Activated naive CD4-positive, alpha-beta T cell treated with anti-CD3 and anti-CD28 coated beads, Interleukin-2, amount 10 ng/mL, durations not matched to agents 7 days and 5 days (primary cell): ENCODE measurements at regions not wholly inside any gene's neighbourhood (a gene's known extent, or its start where the extent isn't known, plus 50 kb on each side); places are given as distances from the start of the nearest gene placed in this dataset.

Experiments used
- CTCF ChIA-PET: fragments of 350-600 bp; sonication (Branson Sonifier 250); formaldehyde crosslinking; loops from one replicate; lab custom pipeline; 2021; ENCODE audit warnings: antibody characterized with exemption; lab: Charles Lee
- DNase-seq: peaks from one replicate; pipeline ENCODE4 v3.0.0-alpha.2; 2020
- H3K27ac Mint-ChIP-seq: one replicate; pipeline ENCODE4 v1.8.0; 2021; ENCODE audit warnings: mild to moderate bottlenecking, moderate library complexity, mixed read lengths
- H3K27me3 Mint-ChIP-seq: one replicate; pipeline ENCODE4 v1.8.0; 2021; ENCODE audit warnings: mild to moderate bottlenecking, mixed read lengths
- H3K36me3 Mint-ChIP-seq: one replicate; pipeline ENCODE4 v1.8.0; 2021; ENCODE audit warnings: mixed read lengths
- H3K4me1 Mint-ChIP-seq: one replicate; pipeline ENCODE4 v1.8.0; 2021; ENCODE audit warnings: mixed read lengths
- H3K4me3 Mint-ChIP-seq: one replicate; pipeline ENCODE4 v1.8.0; 2021; ENCODE audit warnings: mild to moderate bottlenecking, moderate library complexity, mixed read lengths
- H3K9me3 Mint-ChIP-seq: one replicate; pipeline ENCODE4 v1.8.0; 2021; ENCODE audit warnings: mixed read lengths

DNA sequence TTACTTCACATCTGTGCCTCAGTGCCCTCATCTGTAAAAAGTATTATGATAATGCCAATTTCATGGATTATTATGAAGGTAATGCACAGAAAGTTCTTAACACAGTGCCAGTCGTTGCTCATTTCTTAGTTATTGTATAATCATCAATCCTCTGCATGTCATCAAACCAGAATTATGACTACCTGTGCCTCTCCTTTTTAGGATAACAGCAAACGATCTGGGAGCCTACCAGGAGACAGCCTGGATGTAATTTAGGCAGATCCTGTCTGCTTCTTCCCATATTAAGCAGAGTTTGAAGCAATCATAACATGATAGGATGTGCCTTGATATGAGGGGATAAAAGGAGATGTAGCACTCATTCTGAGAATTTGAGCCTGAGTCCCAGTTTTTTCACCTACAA lies 177.4 kb upstream of the DPT start:
- Mint-ChIP-seq H3K4me1 (no peaks in the 10 kb centered on the region), H3K27ac (no peak overlapping the region), H3K9me3 (no peaks in the 10 kb centered on the region), H3K27me3 (peaks cover 5% of the 10 kb centered on the region), H3K4me3 (no peak overlapping the region), H3K36me3 (no peaks in the 10 kb centered on the region)
- no peak for DNase-seq
- CTCF ChIA-PET = no interaction called here

GRCh38 chr1:168907053-168907452 lies 178.0 kb upstream of the DPT start:
- Mint-ChIP-seq H3K9me3 (no peaks in the 10 kb centered on the region), H3K27me3 (peaks cover 5% of the 10 kb centered on the region), H3K4me3 (no peak overlapping the region), H3K36me3 (no peaks in the 10 kb centered on the region), H3K4me1 (no peaks in the 10 kb centered on the region), H3K27ac (no peak overlapping the region)
- DNase-seq = no peak
- CTCF ChIA-PET = no interaction called here

DNA sequence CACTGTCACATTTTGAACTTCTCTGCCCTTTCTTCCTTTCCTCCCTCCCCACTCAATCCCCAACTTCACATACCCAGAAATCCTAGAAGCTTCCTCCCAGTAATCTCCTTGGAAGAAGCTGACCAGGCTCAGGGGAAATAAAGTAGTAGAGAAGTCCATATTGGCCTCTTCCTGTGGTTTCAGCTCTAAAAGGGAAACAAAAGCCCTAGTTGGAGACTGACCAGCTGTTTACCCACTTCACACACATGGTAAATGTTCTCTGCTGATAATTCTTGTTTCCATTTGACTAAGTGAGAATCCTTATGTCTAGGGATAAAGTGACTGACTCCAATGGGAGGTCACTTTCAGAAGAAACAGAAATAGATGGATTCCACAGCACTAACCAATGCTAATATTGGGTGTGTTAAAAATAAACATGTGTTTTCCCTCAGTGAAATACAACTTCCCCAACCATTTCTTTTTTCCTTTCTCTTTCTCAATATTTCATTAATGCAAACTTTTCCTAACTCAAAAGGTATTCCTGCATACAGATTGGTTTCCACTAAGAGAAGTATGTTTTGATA lies 178.9 kb upstream of the DPT start:
- Mint-ChIP-seq H3K27ac (no peak overlapping the region), H3K36me3 (no peaks in the 10 kb centered on the region), H3K4me3 (no peak overlapping the region), H3K27me3 (peaks cover 5% of the 10 kb centered on the region), H3K9me3 (no peaks in the 10 kb centered on the region), H3K4me1 (no peaks in the 10 kb centered on the region)
- CTCF ChIA-PET = no interaction called here
- DNase-seq = no peak

GRCh38 chr1:168910403-168910802 lies 181.4 kb upstream of the DPT start:
- no peak for DNase-seq
- Mint-ChIP-seq H3K27me3 (peaks cover 13% of the 10 kb centered on the region), H3K9me3 (no peaks in the 10 kb centered on the region), H3K27ac (no peak overlapping the region), H3K36me3 (no peaks in the 10 kb centered on the region), H3K4me1 (no peaks in the 10 kb centered on the region), H3K4me3 (no peak overlapping the region)
- CTCF ChIA-PET = no interaction called here

- DNase-seq = no peak
- no peak overlapping the region for H3K27ac Mint-ChIP-seq
- no peaks in the 10 kb centered on the region for H3K36me3 Mint-ChIP-seq
- H3K27me3 Mint-ChIP-seq = peaks cover 13% of the 10 kb centered on the region
- no peaks in the 10 kb centered on the region for H3K9me3 Mint-ChIP-seq
- H3K4me1 Mint-ChIP-seq = no peaks in the 10 kb centered on the region
- CTCF ChIA-PET = no interaction called here
- no peak overlapping the region for H3K4me3 Mint-ChIP-seq
These were observed 182.4 kb upstream of the DPT start for GRCh38 chr1:168911370-168911769.

GRCh38 chr1:168913711-168914463 lies 184.9 kb upstream of the DPT start:
- no peaks in the 10 kb centered on the region for H3K9me3 Mint-ChIP-seq
- H3K27me3 Mint-ChIP-seq = peaks cover 11% of the 10 kb centered on the region
- H3K4me1 Mint-ChIP-seq = no peaks in the 10 kb centered on the region
- no peak overlapping the region for H3K27ac Mint-ChIP-seq
- H3K36me3 Mint-ChIP-seq = no peaks in the 10 kb centered on the region
- H3K4me3 Mint-ChIP-seq = no peak overlapping the region
- no peak for DNase-seq
- CTCF ChIA-PET = no interaction called here

DNA sequence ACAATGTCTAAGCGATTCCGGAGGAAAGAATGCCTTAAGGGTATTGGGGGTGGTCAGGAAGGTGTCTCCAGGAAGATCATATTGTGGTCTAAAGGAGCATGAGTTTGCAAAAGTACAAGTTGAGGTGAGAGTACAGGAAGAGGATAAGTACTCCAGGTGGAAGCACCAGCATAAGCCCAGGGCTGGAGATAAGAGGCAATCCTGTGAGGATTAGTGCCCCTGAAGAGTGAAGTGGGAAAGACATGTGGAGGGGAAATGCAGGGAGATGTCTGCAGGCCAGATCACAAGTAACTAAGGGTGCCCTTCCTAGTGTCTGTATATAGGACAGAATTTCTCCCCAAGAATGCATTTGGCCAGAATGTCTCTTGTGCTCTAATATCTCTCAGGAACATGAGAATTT lies 188.3 kb upstream of the DPT start:
- Mint-ChIP-seq H3K36me3 (no peaks in the 10 kb centered on the region), H3K4me1 (peaks cover 9% of the 10 kb centered on the region), H3K27me3 (peaks cover 11% of the 10 kb centered on the region), H3K27ac (no peak overlapping the region), H3K9me3 (no peaks in the 10 kb centered on the region), H3K4me3 (no peak overlapping the region)
- CTCF ChIA-PET = no interaction called here
- DNase-seq = no peak

GRCh38 chr1:168917796-168918195 lies 188.7 kb upstream of the ATP1B1 start:
- CTCF ChIA-PET = no interaction called here
- no peak for DNase-seq

GRCh38 chr1:168918860-168919741 lies 187.4 kb upstream of the ATP1B1 start:
- Mint-ChIP-seq H3K27ac (no peak overlapping the region), H3K4me3 (no peak overlapping the region), H3K36me3 (no peaks in the 10 kb centered on the region), H3K27me3 (peaks cover 3% of the 10 kb centered on the region), H3K4me1 (peaks cover 10% of the 10 kb centered on the region), H3K9me3 (no peaks in the 10 kb centered on the region)
- DNase-seq = no peak
- CTCF ChIA-PET = no interaction called here

More at GRCh38 chr1:168917796-168918195, 188.7 kb upstream of the ATP1B1 start:
- Mint-ChIP-seq H3K9me3 (no peaks in the 10 kb centered on the region), H3K27ac (no peak overlapping the region), H3K27me3 (peaks cover 11% of the 10 kb centered on the region), H3K36me3 (no peaks in the 10 kb centered on the region), H3K4me3 (no peak overlapping the region), H3K4me1 (peaks cover 10% of the 10 kb centered on the region)

- Mint-ChIP-seq H3K9me3 (no peaks in the 10 kb centered on the region), H3K4me3 (no peak overlapping the region), H3K36me3 (no peaks in the 10 kb centered on the region), H3K27ac (no peak overlapping the region), H3K4me1 (peaks cover 10% of the 10 kb centered on the region), H3K27me3 (peaks cover 3% of the 10 kb centered on the region)
- CTCF ChIA-PET = no interaction called here
- no peak for DNase-seq
These were observed 185.9 kb upstream of the ATP1B1 start for GRCh38 chr1:168920456-168921094.

DNA sequence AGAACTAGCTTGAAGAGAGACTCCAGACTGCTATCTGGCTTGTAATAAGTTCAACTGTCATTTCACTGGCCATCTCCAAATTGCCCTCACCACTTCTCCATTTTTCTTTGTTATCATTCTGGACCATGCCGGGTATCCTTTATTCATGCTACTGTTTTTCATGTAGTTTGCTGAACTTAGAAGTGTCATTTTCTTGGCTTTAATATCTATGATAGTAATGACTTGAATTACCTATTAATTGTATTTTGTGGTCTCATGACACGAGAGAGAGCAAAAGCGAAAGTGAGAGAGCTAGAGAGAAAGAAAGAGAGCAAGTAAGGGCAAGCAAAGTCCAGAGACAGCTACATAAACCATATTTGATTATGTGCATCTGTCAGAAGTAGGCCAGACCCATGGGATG lies 184.9 kb upstream of the ATP1B1 start:
- peaks cover 3% of the 10 kb centered on the region for H3K27me3 Mint-ChIP-seq
- DNase-seq = no peak
- H3K36me3 Mint-ChIP-seq = no peaks in the 10 kb centered on the region
- peaks cover 10% of the 10 kb centered on the region for H3K4me1 Mint-ChIP-seq
- peak overlapping the region; percentile 4 for H3K4me3 Mint-ChIP-seq
- CTCF ChIA-PET = no interaction called here
- no peak overlapping the region for H3K27ac Mint-ChIP-seq
- H3K9me3 Mint-ChIP-seq = no peaks in the 10 kb centered on the region

- Mint-ChIP-seq H3K36me3 (no peaks in the 10 kb centered on the region), H3K9me3 (no peaks in the 10 kb centered on the region), H3K27ac (no peak overlapping the region), H3K4me3 (no peak overlapping the region), H3K4me1 (peaks cover 10% of the 10 kb centered on the region), H3K27me3 (no peaks in the 10 kb centered on the region)
- DNase-seq = no peak
- CTCF ChIA-PET = no interaction called here
These were observed 182.9 kb upstream of the ATP1B1 start for GRCh38 chr1:168923521-168924136.

DNA sequence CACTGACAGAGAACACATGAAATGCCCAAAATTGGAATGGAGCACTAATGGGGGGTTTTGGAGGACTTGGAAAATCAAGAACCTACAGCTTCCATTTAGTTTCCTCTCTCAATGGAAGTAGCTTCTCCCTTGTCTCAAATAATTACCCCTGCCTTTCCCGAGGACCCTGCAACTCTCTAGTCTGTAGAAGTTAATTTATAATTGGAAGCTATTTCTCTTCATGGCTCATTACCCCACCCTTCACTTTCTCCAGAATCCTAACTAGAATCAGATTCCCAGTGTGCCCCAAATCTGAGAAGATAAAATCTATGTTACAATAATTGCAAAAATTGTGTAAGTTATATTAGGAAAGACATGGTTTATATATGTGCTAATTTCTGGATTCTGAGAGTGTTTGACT lies 181.5 kb upstream of the ATP1B1 start:
- H3K27ac Mint-ChIP-seq = no peak overlapping the region
- no peaks in the 10 kb centered on the region for H3K9me3 Mint-ChIP-seq
- no peak overlapping the region for H3K4me3 Mint-ChIP-seq
- no peaks in the 10 kb centered on the region for H3K36me3 Mint-ChIP-seq
- no peaks in the 10 kb centered on the region for H3K27me3 Mint-ChIP-seq
- H3K4me1 Mint-ChIP-seq = peaks cover 10% of the 10 kb centered on the region
- CTCF ChIA-PET = interaction anchor here (0.6 kb wide), 1 partner anchor 33 kb away, joined by 3 read pairs; no protein-coding TSS in a partner anchor
- DNase-seq = no peak

- Mint-ChIP-seq H3K4me1 (peaks cover 10% of the 10 kb centered on the region), H3K27ac (no peak overlapping the region), H3K4me3 (no peak overlapping the region), H3K9me3 (no peaks in the 10 kb centered on the region), H3K36me3 (no peaks in the 10 kb centered on the region), H3K27me3 (no peaks in the 10 kb centered on the region)
- CTCF ChIA-PET = interaction anchor here (0.6 kb wide), 1 partner anchor 78 kb away, joined by 3 read pairs; no protein-coding TSS in a partner anchor
- no peak for DNase-seq
These were observed 180.3 kb upstream of the ATP1B1 start for GRCh38 chr1:168926236-168926635.
